GM12878 (cell line): ENCODE measurements at regions not wholly inside any gene's neighbourhood (a gene's known extent, or its start where the extent isn't known, plus 50 kb on each side); places are given as distances from the start of the nearest gene placed in this dataset.

Experiments
- ATAC-seq: fragments of 200-7000 bp; cut with Tn5 transposase; 3 replicates; pipeline ENCODE4 v1.9.1; 2020; ENCODE audit warnings: mild to moderate bottlenecking, moderate library complexity
- BruUV-seq: library from RNA; stranded (reverse); fragments of 400-500 nt; replicated peaks from 2 replicates; lab custom pipeline; 2021; lab: Mats Ljungman, UMichigan
- CTCF ChIA-PET: fragments of 300-600 bp; sonication (Branson Sonifier 250); formaldehyde crosslinking; extraction: SDS; loops from one replicate; lab custom pipeline; 2021; ENCODE audit warnings: inconsistent platforms; lab: Yijun Ruan, JAX
- POLR2A ChIA-PET: fragments of 350-600 bp; formaldehyde crosslinking; extraction: SDS; loops from one replicate; lab custom pipeline; 2021; ENCODE audit warnings: inconsistent platforms; lab: Charles Lee
- RAD21 ChIA-PET: fragments of 300-600 bp; sonication (Branson Sonifier 250); formaldehyde crosslinking; loops from one replicate; lab custom pipeline; 2023; ENCODE audit warnings: antibody characterized with exemption; ENCODE audit not compliant: unreplicated experiment; lab: Charles Lee
- SMC1A ChIA-PET: fragments of 300-600 bp; sonication (Branson Sonifier 250); formaldehyde crosslinking; loops from one replicate; lab custom pipeline; 2023; ENCODE audit not compliant: unreplicated experiment, uncharacterized antibody; lab: Charles Lee
- DNase-seq: peaks from one replicate; pipeline ENCODE4 v3.0.0-alpha.2; 2011; ENCODE audit warnings: low read depth, low spot score
- FAIRE-seq: peaks from 3 replicates; lab custom pipeline; 2011; peaks lifted over from hg19 to GRCh38; lab: Jason Lieb, UNC
- H2AFZ ChIP-seq: 2 replicates; pipeline ENCODE4 v1.6.0; 2011; ENCODE audit warnings: low read depth, low read length, control low read depth; ENCODE audit not compliant: control insufficient read depth
- H3K27ac ChIP-seq: 2 replicates; pipeline ENCODE4 v1.5.1; 2011; ENCODE audit warnings: control low read depth; ENCODE audit not compliant: control insufficient read depth, insufficient read depth
- H3K27me3 ChIP-seq, 2 experiments: replicated peaks in 1 of 2; 2 replicates each; pipeline versions ENCODE4 v1.6.0 to v1.6.1; 2011; ENCODE audit warnings: low read length in 1 of 2; ENCODE audit not compliant: control insufficient read depth in 2 of 2, insufficient read depth in 2 of 2
- H3K36me3 ChIP-seq, 2 experiments: 2 replicates each; pipeline ENCODE4 v1.5.1; 2011; ENCODE audit warnings: low read length in 1 of 2; ENCODE audit not compliant: control insufficient read depth in 2 of 2, insufficient read depth in 2 of 2
- H3K4me1 ChIP-seq: 2 replicates; pipeline ENCODE4 v1.6.1; 2011; ENCODE audit warnings: mild to moderate bottlenecking, low read length, moderate library complexity, mixed read lengths; ENCODE audit not compliant: control insufficient read depth, insufficient read depth
- H3K4me2 ChIP-seq: 2 replicates; pipeline ENCODE4 v1.6.0; 2011; ENCODE audit warnings: control low read depth; ENCODE audit not compliant: control insufficient read depth, insufficient read depth
- H3K4me3 ChIP-seq: fragments of 200-600 bp; sonication (generic); 2 replicates; pipeline ENCODE4 v1.5.1; 2016
- H3K79me2 ChIP-seq: 2 replicates; pipeline ENCODE4 v1.6.0; 2011; ENCODE audit warnings: low read length; ENCODE audit not compliant: control insufficient read depth, insufficient read depth
- H3K9ac ChIP-seq: 2 replicates; pipeline ENCODE4 v1.8.0; 2011; ENCODE audit warnings: low read length, control low read depth, mixed read lengths; ENCODE audit not compliant: control insufficient read depth, insufficient read depth
- H3K9me3 ChIP-seq: replicated peaks from 3 replicates; pipeline ENCODE4 v1.5.1; 2011; ENCODE audit warnings: mild to moderate bottlenecking, low read length; ENCODE audit not compliant: control insufficient read depth, insufficient read depth
- H4K20me1 ChIP-seq: 2 replicates; pipeline ENCODE4 v1.6.0; 2011; ENCODE audit not compliant: control insufficient read depth, insufficient read depth
- HCFC1 ChIP-seq: fragments of 150-350 bp; IDR thresholded peaks from 2 replicates; pipeline ENCODE4 v1.6.1; 2014; ENCODE audit warnings: low read length
- MXI1 ChIP-seq: fragments of 150-350 bp; IDR thresholded peaks from 2 replicates; pipeline ENCODE4 v1.6.1; 2011; ENCODE audit warnings: low read depth, mild to moderate bottlenecking, inconsistent platforms, low read length, improper control_type of control experiment
- NFXL1 ChIP-seq: fragments of 450-650 bp; IDR thresholded peaks from 2 replicates; pipeline ENCODE4 v1.6.1; 2017; ENCODE audit warnings: antibody characterized with exemption, mild to moderate bottlenecking, borderline replicate concordance
- NR2C2 ChIP-seq: IDR thresholded peaks from 2 replicates; pipeline ENCODE4 v1.6.1; 2011; ENCODE audit warnings: borderline replicate concordance, low read depth; ENCODE audit not compliant: control insufficient read depth, insufficient read length
- NRF1 ChIP-seq: conservative IDR thresholded peaks from 2 replicates; pipeline ENCODE4 v1.6.1; 2011; ENCODE audit warnings: mild to moderate bottlenecking, low read depth, low read length, improper control_type of control experiment
- RB1 ChIP-seq: fragments of 450-650 bp; formaldehyde crosslinking; IDR thresholded peaks from 2 replicates; pipeline ENCODE4 v1.6.1; 2017; ENCODE audit warnings: mild to moderate bottlenecking, borderline replicate concordance
- SIX5 ChIP-seq: IDR thresholded peaks from 2 replicates; pipeline ENCODE4 v1.6.1; 2011; ENCODE audit warnings: mild to moderate bottlenecking, low read depth, low read length, moderate library complexity; ENCODE audit not compliant: severe bottlenecking
- SPI1 ChIP-seq: IDR thresholded peaks from 2 replicates; pipeline ENCODE4 v1.6.1; 2011; ENCODE audit warnings: low read depth, mild to moderate bottlenecking, low read length, moderate library complexity, borderline replicate concordance; ENCODE audit not compliant: insufficient read depth
- SRF ChIP-seq, 2 experiments: IDR thresholded peaks; 2 replicates each; pipeline ENCODE4 v1.6.1; 2011; ENCODE audit warnings: low read depth in 2 of 2, low read length in 2 of 2, mild to moderate bottlenecking in 1 of 2, moderate library complexity in 1 of 2
- SUZ12 ChIP-seq: fragments of 200-600 bp; sonication (generic); IDR thresholded peaks from one replicate; pipeline ENCODE4 v1.6.1; 2018; ENCODE audit warnings: antibody characterized with exemption, mild to moderate bottlenecking; ENCODE audit not compliant: unreplicated experiment
- TARDBP ChIP-seq: IDR thresholded peaks from 2 replicates; pipeline ENCODE4 v1.6.1; 2016; ENCODE audit warnings: borderline replicate concordance
- WRNIP1 ChIP-seq: IDR thresholded peaks from 2 replicates; pipeline ENCODE4 v1.6.1; 2011; ENCODE audit warnings: low read depth, low read length, improper control_type of control experiment, borderline replicate concordance
- YY1 ChIP-seq: IDR thresholded peaks from 2 replicates; pipeline ENCODE4 v1.6.1; 2011; ENCODE audit warnings: low read depth, mild to moderate bottlenecking, low read length
- ZNF384 ChIP-seq: IDR thresholded peaks from 2 replicates; pipeline ENCODE4 v1.6.1; 2012; ENCODE audit warnings: low read depth, mild to moderate bottlenecking, low read length, improper control_type of control experiment, borderline replicate concordance
- ZSCAN29 ChIP-seq: fragments of 450-650 bp; IDR thresholded peaks from 2 replicates; pipeline ENCODE4 v1.6.1; 2017; ENCODE audit warnings: mild to moderate bottlenecking, moderate library complexity
- WGBS: methylation state at CpG from one replicate; pipeline ENCODE4 v1.1.6; 2016; ENCODE audit warnings: low lambda C conversion rate; ENCODE audit not compliant: insufficient replicate concordance, insufficient coverage; ENCODE audit errors: missing lambda C conversion rate; 5-methylcytosine and 5-hydroxymethylcytosine counted together
- in situ Hi-C: fragments of 300-500 bp; cut with MboI; formaldehyde crosslinking; loops from 9 replicates; pipeline ENCODE4 v1.14.3; 2018; ENCODE audit warnings: mixed read lengths
- intact Hi-C: fragments of 100-400 bp; cut with micrococcal nuclease; formaldehyde crosslinking; loops from one replicate; pipeline ENCODE4 v1.14.2; 2022; ENCODE audit not compliant: unreplicated experiment
- TF ChIP-seq, protein P1 (sequence below): fragments of 450-650 bp; formaldehyde crosslinking; IDR thresholded peaks from 2 replicates; pipeline ENCODE4 v1.4.0; 2020; ENCODE audit warnings: mild to moderate bottlenecking, moderate library complexity
- TF ChIP-seq, protein P2 (sequence below): fragments of 450-650 bp; formaldehyde crosslinking; IDR thresholded peaks from 2 replicates; pipeline ENCODE4 v1.4.0; 2022; ENCODE audit warnings: mild to moderate bottlenecking, moderate library complexity

DNA sequence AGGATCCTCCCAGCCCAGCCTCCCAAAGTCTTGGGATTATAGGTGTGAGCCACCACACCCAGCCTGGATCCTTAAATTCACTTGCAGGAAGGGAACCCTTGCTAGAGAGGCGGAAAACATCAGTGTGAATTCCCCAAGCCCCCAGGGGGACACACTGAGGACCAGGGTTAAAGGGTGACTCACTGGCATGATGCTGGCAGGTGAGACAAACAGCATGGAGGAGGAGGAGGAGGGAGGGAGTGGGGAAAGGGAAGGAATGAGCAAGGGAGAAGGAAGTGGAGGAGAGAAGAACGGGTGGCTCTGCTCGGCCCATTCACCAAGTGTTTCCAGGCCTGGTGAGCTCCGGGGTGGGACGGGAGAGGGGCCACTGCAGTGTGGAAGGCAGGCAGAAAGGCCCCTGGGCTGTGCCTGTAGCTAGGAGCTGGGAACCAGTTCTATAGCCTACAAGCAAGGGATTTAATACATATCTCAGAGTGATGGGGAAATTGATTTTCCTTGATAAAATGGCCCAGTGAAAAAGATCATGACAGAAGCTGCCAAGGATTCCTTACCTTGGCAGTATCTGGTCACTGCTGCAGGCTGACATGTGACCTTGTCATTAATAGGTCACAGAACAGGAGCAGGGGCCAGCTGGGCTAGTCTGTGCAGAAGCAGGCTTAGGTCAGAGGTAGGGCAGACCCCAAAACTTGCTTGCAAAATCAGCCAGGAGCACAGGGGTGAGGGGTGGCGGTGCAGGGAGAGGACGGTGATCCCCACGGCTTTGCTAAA, 370.2 kb downstream of the SHANK2 start (continued):
- TF ChIP-seq, protein P1, sequence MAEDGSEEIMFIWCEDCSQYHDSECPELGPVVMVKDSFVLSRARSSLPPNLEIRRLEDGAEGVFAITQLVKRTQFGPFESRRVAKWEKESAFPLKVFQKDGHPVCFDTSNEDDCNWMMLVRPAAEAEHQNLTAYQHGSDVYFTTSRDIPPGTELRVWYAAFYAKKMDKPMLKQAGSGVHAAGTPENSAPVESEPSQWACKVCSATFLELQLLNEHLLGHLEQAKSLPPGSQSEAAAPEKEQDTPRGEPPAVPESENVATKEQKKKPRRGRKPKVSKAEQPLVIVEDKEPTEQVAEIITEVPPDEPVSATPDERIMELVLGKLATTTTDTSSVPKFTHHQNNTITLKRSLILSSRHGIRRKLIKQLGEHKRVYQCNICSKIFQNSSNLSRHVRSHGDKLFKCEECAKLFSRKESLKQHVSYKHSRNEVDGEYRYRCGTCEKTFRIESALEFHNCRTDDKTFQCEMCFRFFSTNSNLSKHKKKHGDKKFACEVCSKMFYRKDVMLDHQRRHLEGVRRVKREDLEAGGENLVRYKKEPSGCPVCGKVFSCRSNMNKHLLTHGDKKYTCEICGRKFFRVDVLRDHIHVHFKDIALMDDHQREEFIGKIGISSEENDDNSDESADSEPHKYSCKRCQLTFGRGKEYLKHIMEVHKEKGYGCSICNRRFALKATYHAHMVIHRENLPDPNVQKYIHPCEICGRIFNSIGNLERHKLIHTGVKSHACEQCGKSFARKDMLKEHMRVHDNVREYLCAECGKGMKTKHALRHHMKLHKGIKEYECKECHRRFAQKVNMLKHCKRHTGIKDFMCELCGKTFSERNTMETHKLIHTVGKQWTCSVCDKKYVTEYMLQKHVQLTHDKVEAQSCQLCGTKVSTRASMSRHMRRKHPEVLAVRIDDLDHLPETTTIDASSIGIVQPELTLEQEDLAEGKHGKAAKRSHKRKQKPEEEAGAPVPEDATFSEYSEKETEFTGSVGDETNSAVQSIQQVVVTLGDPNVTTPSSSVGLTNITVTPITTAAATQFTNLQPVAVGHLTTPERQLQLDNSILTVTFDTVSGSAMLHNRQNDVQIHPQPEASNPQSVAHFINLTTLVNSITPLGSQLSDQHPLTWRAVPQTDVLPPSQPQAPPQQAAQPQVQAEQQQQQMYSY, result no peak

- CTCF ChIA-PET, result no interaction called here
- in situ Hi-C loops, result no loop called here
- no peak overlapping the region for H3K4me2 ChIP-seq
Measured at GRCh38 chr11:70882716-70883085, 369.7 kb downstream of the SHANK2 start.

More at GRCh38 chr11:70882716-70883085, 369.7 kb downstream of the SHANK2 start:
- 30% methylated on average over 9 of the region's 9 CpGs for WGBS
- H3K27me3 ChIP-seq, result no peaks in the 10 kb centered on the region; a peak in 1 of 4 replicates
- no peak overlapping the region for H3K27ac ChIP-seq
- no peaks in the 10 kb centered on the region for H3K9me3 ChIP-seq
- no peak overlapping the region for H2AFZ ChIP-seq
- TF ChIP-seq WRNIP1 (no peak), SRF (IDR thresholded peaks at IDR 0.05; ENCODE audit: low read depth in 2 of 2, low read length in 2 of 2) (no peak), SPI1 (no peak), ZNF384 (no peak), ZSCAN29 (no peak), YY1 (no peak), NRF1 (no peak), NR2C2 (no peak), HCFC1 (no peak), SUZ12 (no peak), SIX5 (no peak), NFXL1 (no peak), TARDBP (no peak), MXI1 (no peak), RB1 (no peak)
- TF ChIP-seq, protein P2, sequence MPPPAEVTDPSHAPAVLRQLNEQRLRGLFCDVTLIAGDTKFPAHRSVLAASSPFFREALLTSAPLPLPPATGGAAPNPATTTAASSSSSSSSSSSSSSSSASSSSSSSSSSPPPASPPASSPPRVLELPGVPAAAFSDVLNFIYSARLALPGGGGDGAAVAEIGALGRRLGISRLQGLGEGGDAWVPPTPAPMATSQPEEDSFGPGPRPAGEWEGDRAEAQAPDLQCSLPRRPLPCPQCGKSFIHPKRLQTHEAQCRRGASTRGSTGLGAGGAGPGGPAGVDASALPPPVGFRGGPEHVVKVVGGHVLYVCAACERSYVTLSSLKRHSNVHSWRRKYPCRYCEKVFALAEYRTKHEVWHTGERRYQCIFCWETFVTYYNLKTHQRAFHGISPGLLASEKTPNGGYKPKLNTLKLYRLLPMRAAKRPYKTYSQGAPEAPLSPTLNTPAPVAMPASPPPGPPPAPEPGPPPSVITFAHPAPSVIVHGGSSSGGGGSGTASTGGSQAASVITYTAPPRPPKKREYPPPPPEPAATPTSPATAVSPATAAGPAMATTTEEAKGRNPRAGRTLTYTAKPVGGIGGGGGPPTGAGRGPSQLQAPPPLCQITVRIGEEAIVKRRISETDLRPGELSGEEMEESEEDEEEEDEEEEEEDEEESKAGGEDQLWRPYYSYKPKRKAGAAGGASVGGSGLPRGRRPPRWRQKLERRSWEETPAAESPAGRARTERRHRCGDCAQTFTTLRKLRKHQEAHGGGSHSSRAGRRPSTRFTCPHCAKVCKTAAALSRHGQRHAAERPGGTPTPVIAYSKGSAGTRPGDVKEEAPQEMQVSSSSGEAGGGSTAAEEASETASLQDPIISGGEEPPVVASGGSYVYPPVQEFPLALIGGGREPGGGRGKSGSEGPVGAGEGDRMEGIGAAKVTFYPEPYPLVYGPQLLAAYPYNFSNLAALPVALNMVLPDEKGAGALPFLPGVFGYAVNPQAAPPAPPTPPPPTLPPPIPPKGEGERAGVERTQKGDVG (CRISPR knock-in tag), result no peak
- ATAC-seq (no peak), FAIRE-seq (no peak), DNase-seq (no peak)
- no peak overlapping the region for H3K4me3 ChIP-seq
- SMC1A ChIA-PET, result no interaction called here
- no peaks in the 10 kb centered on the region for H4K20me1 ChIP-seq
- intact Hi-C loops, result no loop called here
- no peak overlapping the region for H3K9ac ChIP-seq
- POLR2A ChIA-PET, result no interaction called here
- no peaks in the 10 kb centered on the region for H3K4me1 ChIP-seq
- H3K79me2 ChIP-seq, result no peaks in the 10 kb centered on the region
- RAD21 ChIA-PET, result no interaction called here
- no TSS peak for BruUV-seq
- no peaks in the 10 kb centered on the region for H3K36me3 ChIP-seq
